M059J (cell line): ENCODE measurements at regions not wholly inside any gene's neighbourhood (a gene's known extent, or its start where the extent isn't known, plus 50 kb on each side); places are given as distances from the start of the nearest gene placed in this dataset.
"Not testable (repeated sequence)": the region's sequence is repeated elsewhere in the genome, so short reads cannot be mapped to it uniquely, and the experiment has no call there.

Source experiments
- DNase-seq: peaks from one replicate; pipeline ENCODE4 v3.0.0-alpha.2; 2012; ENCODE audit warnings: low read depth

GRCh38 chr13:83730674-83731073, 151.6 kb downstream of the SLITRK1 start:
- DNase-seq, result no peak

- DNase-seq, result no peak
These were observed 159.8 kb downstream of the SLITRK1 start for GRCh38 chr13:83722443-83722842.

GRCh38 chr13:83716121-83716520, 166.2 kb downstream of the SLITRK1 start:
- DNase-seq, result peak; percentile 38

- no peak for DNase-seq
These were observed 168.0 kb downstream of the SLITRK1 start for GRCh38 chr13:83714236-83714635.

- DNase-seq, result no peak
These were observed 172.2 kb downstream of the SLITRK1 start for GRCh38 chr13:83710133-83710515.

GRCh38 chr13:83709426-83710132, 172.7 kb downstream of the SLITRK1 start:
- no peak for DNase-seq

- no peak for DNase-seq
These were observed 180.3 kb downstream of the SLITRK1 start for GRCh38 chr13:83702021-83702420.

- DNase-seq, result no peak
These were observed 189.5 kb downstream of the SLITRK1 start for GRCh38 chr13:83692800-83693199.

- DNase-seq, result peak; percentile 1
These were observed 190.3 kb downstream of the SLITRK1 start for GRCh38 chr13:83691966-83692365.

- no peak for DNase-seq
These were observed 200.7 kb downstream of the SLITRK1 start for GRCh38 chr13:83681547-83681946.

- no peak for DNase-seq
These were observed 204.3 kb downstream of the SLITRK1 start for GRCh38 chr13:83677985-83678384.

GRCh38 chr13:83672612-83673011, 209.7 kb downstream of the SLITRK1 start:
- no peak for DNase-seq

- DNase-seq, result no peak
These were observed 214.7 kb downstream of the SLITRK1 start for GRCh38 chr13:83667606-83668005.

- peak; percentile 1 for DNase-seq
These were observed 216.1 kb downstream of the SLITRK1 start for GRCh38 chr13:83666141-83666540.

GRCh38 chr13:83657281-83657680, 225.0 kb downstream of the SLITRK1 start:
- no peak for DNase-seq

- DNase-seq, result not testable (repeated sequence)
These were observed 239.7 kb downstream of the SLITRK1 start for GRCh38 chr13:83642617-83643016.

GRCh38 chr13:83634601-83635000, 247.7 kb downstream of the SLITRK1 start:
- DNase-seq, result no peak

GRCh38 chr13:83633746-83634145, 248.5 kb downstream of the SLITRK1 start:
- DNase-seq, result no peak

- DNase-seq, result peak; percentile 3
These were observed 259.9 kb downstream of the SLITRK1 start for GRCh38 chr13:83622422-83622784.

GRCh38 chr13:83621765-83622421, 260.4 kb downstream of the SLITRK1 start:
- no peak for DNase-seq

GRCh38 chr13:83620530-83621220, 261.6 kb downstream of the SLITRK1 start:
- peak; percentile 9 for DNase-seq

- peak; percentile 7 for DNase-seq
These were observed 263.3 kb downstream of the SLITRK1 start for GRCh38 chr13:83618966-83619365.

- DNase-seq, result no peak
These were observed 268.8 kb downstream of the SLITRK1 start for GRCh38 chr13:83613524-83613923.
